ENCODE measurements at regions not wholly inside any gene's neighbourhood (a gene's known extent, or its start where the extent isn't known, plus 50 kb on each side); places are given as distances from the start of the nearest gene placed in this dataset.

DNA sequence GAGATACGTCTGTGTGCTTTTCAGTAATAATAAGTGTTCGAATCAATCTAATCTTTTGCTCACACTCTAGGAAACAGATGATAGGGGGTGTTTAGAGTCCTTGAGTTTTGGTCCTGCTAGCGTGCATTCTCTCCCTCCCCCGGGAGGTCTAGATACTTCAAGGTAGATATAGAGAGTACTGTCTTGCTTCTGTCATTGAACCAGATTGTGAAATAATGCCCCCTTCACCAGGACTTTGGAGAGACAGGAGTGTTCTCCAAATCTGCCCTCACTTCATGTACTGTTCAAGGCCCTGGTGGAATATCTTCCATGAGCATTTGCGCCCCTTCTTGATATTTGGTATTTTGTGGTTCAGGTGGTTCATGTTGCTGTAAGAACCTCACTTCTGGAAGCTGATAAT is 59.4 kb upstream of the MGAT5 start:
- no peak for DNase-seq

DNA sequence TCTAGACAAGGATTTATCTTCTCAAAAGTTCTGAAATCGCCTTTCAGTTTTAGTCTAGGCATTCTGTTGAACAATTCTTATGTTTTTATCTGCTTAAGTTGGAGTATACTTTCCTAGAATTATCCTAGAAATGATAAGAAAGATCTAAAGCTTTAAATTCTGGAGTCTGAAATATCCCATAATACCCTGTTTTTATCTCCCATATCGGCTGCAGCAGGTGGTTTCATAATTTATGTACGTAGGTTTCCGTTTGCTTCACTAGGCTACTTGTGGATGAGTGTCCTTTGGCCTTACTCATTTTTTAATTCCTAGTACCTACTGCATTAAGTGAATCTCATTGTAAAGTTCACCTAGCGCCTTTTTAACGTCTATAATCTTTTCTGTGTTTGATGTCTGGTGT is 58.5 kb upstream of the MGAT5 start:
- no peak for DNase-seq

DNA sequence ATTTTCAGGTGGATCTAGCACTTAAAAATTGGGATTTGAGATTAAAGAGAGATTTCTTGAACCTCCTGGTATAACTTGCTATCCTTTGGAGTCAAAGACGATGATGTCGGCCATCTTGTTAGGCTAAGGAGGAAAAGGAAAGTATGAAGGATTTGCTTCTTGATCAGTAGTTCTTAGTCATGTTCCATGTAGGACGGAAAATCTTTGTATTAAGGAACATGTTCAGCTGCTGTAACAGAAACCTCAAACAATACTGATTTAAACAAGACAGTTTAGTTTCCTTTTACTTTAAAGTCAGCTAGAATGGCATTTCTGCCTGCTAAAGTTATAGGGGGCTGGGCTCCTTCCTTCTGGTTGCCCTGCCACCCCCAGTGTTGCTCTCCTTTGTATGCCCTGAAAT is 56.4 kb upstream of the MGAT5 start:
- DNase-seq = no peak

DNA sequence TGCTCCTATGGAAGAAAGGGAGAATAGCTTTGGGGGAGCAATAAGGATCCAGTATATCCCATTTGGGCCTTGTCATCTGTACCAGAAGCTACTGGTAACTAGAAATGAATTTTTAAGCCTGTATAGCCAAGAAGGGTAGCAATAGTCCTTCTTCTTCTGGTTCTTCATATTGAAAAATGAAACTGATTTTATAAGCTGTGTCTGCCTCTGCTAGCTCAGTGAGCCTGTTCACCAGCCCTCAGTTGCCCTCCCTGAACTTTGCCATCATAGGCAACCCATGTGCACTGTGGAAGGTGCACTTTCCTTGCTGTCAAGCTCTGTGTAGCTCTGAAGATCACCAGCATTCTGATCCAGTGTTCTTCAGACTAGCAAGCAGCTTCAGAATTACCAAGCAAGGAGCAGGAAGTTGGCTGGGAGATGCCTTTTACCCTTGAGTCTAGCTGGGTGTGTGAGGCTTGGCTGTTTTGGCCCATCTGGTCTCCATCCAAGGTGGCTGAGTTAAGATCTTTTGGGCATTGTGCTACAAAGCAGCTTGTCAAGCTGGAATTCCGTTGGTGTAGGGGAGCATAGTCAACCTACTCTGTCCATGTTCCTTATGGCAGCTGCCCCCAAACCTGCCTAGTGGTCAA is 55.8 kb upstream of the MGAT5 start:
- no peak for DNase-seq

DNA sequence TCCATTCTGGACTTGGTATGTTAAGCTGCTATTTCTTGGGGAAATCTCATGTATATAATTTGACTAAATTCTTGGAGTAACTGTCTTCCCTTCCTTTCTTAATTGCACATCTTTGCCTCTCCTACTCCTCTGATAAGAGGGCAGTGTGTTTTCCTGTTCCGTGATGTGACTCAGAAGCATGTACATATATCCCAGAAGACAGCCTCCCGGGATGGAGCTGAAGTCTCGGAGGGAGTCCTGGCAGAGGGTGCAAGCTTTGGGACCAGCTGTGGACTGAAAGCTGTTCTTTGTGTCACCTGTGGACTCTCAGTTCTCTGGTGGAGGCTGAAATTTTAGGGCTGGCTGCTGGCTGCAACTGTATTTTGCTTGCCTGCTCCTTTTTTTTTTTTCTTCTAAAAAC is 54.7 kb upstream of the MGAT5 start:
- DNase-seq = no peak

DNA sequence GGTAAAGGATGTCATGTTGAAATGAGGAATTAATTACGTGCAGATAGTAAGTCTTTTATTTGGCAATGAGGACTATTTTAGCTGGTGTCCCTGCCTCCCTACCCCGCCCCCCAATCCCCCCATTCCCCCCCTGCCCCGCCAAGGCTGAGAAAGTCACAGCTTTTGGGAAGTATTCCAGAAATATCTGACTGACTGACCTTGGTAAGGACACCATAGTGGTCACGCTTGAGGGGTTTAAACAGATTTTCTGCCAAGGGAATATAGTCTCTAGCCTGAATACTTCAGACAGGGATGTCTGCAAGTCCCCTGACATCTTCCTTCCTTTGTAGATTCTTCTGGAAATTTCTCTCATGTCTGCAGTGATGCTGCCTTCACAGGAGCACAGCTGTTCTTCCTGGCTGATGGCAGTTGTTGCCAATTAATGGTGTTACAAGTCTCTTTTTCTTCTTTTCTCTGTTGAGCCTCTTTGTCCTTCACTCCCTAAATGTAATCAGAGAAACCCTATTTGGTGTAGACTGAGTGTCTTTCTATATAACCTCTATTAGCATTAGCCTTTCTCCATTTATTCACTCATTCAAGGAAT is 53.7 kb upstream of the MGAT5 start:
- no peak for DNase-seq

DNA sequence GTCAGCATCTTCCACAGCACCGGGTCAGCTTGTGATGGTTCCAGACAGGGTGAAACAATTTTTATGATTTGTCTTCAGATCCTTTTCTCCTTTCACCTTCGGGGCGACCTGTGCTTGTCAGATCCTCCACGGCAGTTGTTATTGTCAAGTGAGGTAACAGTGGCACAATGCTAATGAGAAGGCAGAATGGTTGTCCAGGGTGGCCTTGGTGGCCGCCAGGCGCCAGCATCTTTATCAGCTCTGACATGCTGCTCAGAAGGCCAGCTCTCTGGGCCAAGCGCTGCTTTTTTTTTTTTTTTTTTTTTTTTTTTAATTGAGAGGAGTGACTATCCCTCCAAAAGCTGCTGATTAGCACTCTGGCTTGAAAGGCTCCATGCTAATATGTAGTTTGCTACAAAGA is 52.3 kb upstream of the MGAT5 start:
- no peak for DNase-seq

DNA sequence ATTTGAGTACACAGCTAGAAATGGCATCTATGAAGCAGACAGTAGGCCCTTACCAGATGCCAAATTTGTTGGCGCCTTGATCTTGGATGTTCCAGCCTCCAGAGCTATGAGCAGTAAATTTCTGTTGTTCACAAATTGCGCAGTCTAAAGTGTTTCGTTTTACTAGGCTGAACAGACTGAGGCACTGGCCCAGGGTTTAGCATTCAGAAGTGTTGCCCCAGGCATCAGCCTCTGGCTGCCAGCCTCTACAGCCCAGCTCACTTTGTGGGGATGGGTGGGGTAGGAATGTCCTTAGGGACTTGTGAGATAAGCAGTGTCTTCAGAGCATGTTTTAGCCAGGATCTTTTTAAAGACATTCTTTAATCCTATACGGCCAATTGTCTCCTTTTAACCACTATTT is 51.5 kb upstream of the MGAT5 start:
- DNase-seq = no peak

DNA sequence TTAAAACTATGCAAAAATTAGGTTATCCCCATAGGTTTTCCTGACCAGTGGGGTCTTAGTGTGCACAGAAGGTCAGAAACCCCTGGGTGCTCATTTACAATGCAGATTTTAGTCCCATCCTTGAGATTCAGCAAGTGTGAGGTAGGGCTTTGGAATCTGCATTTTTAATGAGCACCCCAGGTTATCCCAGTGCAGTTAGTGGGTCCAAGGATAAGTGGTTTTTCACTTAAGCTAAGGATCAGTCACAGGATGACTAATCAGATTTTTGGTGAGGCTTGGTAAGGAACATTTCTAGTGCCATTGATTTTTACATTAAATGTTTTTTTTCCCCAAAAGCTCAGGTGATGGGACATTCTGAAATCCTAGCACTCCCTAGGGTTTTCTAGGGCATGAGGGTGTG is 50.7 kb upstream of the MGAT5 start:
- no peak for DNase-seq
